Panc1 (cell line): ENCODE measurements at regions not wholly inside any gene's neighbourhood (a gene's known extent, or its start where the extent isn't known, plus 50 kb on each side); places are given as distances from the start of the nearest gene placed in this dataset.

Experiments used
- ATAC-seq: fragments of 200-7000 bp; cut with Tn5 transposase; 2 replicates; pipeline ENCODE4 v1.9.1; 2020; ENCODE audit warnings: mild to moderate bottlenecking, moderate library complexity
- BruUV-seq: library from RNA; stranded (reverse); fragments of 400-500 nt; replicated peaks from 2 replicates; lab custom pipeline; 2021; lab: Mats Ljungman, UMichigan
- CTCF ChIA-PET: fragments of 300-600 bp; sonication (Branson Sonifier 250); formaldehyde crosslinking; loops from one replicate; lab custom pipeline; 2022; ENCODE audit warnings: antibody characterized with exemption; lab: Charles Lee
- POLR2A ChIA-PET: fragments of 300-600 bp; sonication (Branson Sonifier 250); formaldehyde crosslinking; loops from one replicate; lab custom pipeline; 2022; ENCODE audit warnings: antibody characterized with exemption; lab: Charles Lee
- DNase-seq: peaks from one replicate; pipeline ENCODE4 v3.0.0-alpha.2; 2010; ENCODE audit warnings: low read depth, low spot score
- H3K27ac ChIP-seq: 2 replicates; pipeline ENCODE4 v1.5.1; 2011; ENCODE audit warnings: mild to moderate bottlenecking, low read length, inconsistent platforms
- H3K27me3 ChIP-seq: fragments of 200-500 bp; sonication (Bioruptor generic); 2 replicates; pipeline ENCODE4 v1.6.0; 2014; ENCODE audit warnings: low read length, inconsistent platforms; ENCODE audit not compliant: control insufficient read depth, insufficient read depth
- H3K36me3 ChIP-seq: fragments of 200-500 bp; sonication (Bioruptor generic); 2 replicates; pipeline ENCODE4 v1.5.1; 2014; ENCODE audit warnings: inconsistent platforms, mild to moderate bottlenecking, low read length, moderate library complexity; ENCODE audit not compliant: control insufficient read depth, insufficient read depth
- H3K4me1 ChIP-seq: 2 replicates; pipeline ENCODE4 v1.5.1; 2011; ENCODE audit warnings: inconsistent platforms, mild to moderate bottlenecking, low read length, moderate library complexity; ENCODE audit not compliant: control insufficient read depth, insufficient read depth
- H3K4me3 ChIP-seq, 2 experiments: 2 replicates each; pipeline ENCODE4 v1.5.1; 2011 to 2012; ENCODE audit warnings: low read depth in 2 of 2, low read length in 2 of 2, mild to moderate bottlenecking in 2 of 2, inconsistent platforms in 1 of 2, moderate library complexity in 1 of 2
- H3K9me3 ChIP-seq: fragments of 200-500 bp; sonication (Bioruptor generic); 2 replicates; pipeline ENCODE4 v1.5.1; 2014; ENCODE audit warnings: low read depth, mild to moderate bottlenecking, inconsistent platforms, low read length, moderate library complexity; ENCODE audit not compliant: control insufficient read depth, insufficient read depth
- CTCF ChIP-seq: fragments of 450-650 bp; IDR thresholded peaks from 2 replicates; pipeline ENCODE4 v1.5.1; 2017; ENCODE audit warnings: mild to moderate bottlenecking
- POLR2AphosphoS5 ChIP-seq: IDR thresholded peaks from 2 replicates; pipeline ENCODE4 v1.6.1; 2012; ENCODE audit warnings: mild to moderate bottlenecking, low read depth, low read length, moderate library complexity
- REST ChIP-seq, 2 experiments: IDR thresholded peaks; 2 replicates each; pipeline ENCODE4 v1.6.1; 2011 to 2012; ENCODE audit warnings: low read depth in 2 of 2, control low read depth in 1 of 2, low read length in 1 of 2, mild to moderate bottlenecking in 1 of 2, moderate library complexity in 1 of 2; ENCODE audit not compliant: insufficient read depth in 1 of 2
- SIN3A ChIP-seq: IDR thresholded peaks from 2 replicates; pipeline ENCODE4 v1.6.1; 2012; ENCODE audit warnings: low read depth, mild to moderate bottlenecking, low read length, moderate library complexity, borderline replicate concordance; ENCODE audit not compliant: insufficient read depth
- TCF7L2 ChIP-seq: IDR thresholded peaks from 2 replicates; pipeline ENCODE4 v1.6.1; 2011; ENCODE audit warnings: mild to moderate bottlenecking, low read depth, low read length, inconsistent platforms
- in situ Hi-C: cut with HindIII; loops from 2 replicates; pipeline ENCODE4 v1.10.0; 2016; ENCODE audit warnings: low sequenced_read_pairs, low pct_unique_long_range_greater_than_20kb
- intact Hi-C: fragments of 100-400 bp; cut with micrococcal nuclease; formaldehyde crosslinking; loops from one replicate; pipeline ENCODE4 v1.10.0; 2022; ENCODE audit not compliant: unreplicated experiment

GRCh38 chr18:22847867-22848451 lies 85.2 kb upstream of the RBBP8 start:
- Histone ChIP-seq H3K36me3 (no peaks in the 10 kb centered on the region), H3K27me3 (peaks cover 2% of the 10 kb centered on the region; the same call in 1 of the 2 replicates), H3K27ac (no peak overlapping the region), H3K9me3 (no peaks in the 10 kb centered on the region), H3K4me3 (no peak overlapping the region), H3K4me1 (no peaks in the 10 kb centered on the region)
- POLR2A ChIA-PET: no interaction called here
- DNase-seq: no peak
- BruUV-seq: no TSS peak
- CTCF ChIA-PET: no interaction called here
- no peak for ATAC-seq
- in situ Hi-C loops: no loop called here
- TF ChIP-seq SIN3A: no peak
- no peak for TF ChIP-seq TCF7L2
- TF ChIP-seq REST (IDR thresholded peaks at IDR 0.05; ENCODE audit: insufficient read depth in 1 of 2, low read depth in 2 of 2, low read length in 1 of 2): no peak
- no peak for TF ChIP-seq CTCF
- no peak for TF ChIP-seq POLR2AphosphoS5
- intact Hi-C loops: no loop called here

GRCh38 chr18:22848615-22849014 lies 84.5 kb upstream of the RBBP8 start:
- Histone ChIP-seq H3K27me3 (peaks cover 6% of the 10 kb centered on the region; the same call in 1 of the 2 replicates), H3K9me3 (no peaks in the 10 kb centered on the region), H3K36me3 (no peaks in the 10 kb centered on the region), H3K4me1 (no peaks in the 10 kb centered on the region), H3K4me3 (no peak overlapping the region), H3K27ac (no peak overlapping the region)
- ChIA-PET CTCF (no interaction called here), POLR2A (no interaction called here)
- intact Hi-C loops: no loop called here
- ATAC-seq (no peak), DNase-seq (no peak)
- in situ Hi-C loops: no loop called here
- TF ChIP-seq CTCF (no peak), TCF7L2 (no peak), REST (IDR thresholded peaks at IDR 0.05; ENCODE audit: insufficient read depth in 1 of 2, low read depth in 2 of 2, low read length in 1 of 2) (no peak), POLR2AphosphoS5 (no peak), SIN3A (no peak)
- BruUV-seq: no TSS peak
